ACHN (cell line): ENCODE measurements at regions not wholly inside any gene's neighbourhood (a gene's known extent, or its start where the extent isn't known, plus 50 kb on each side); places are given as distances from the start of the nearest gene placed in this dataset.

ENCODE experiments used
- DNase-seq: peaks from one replicate; pipeline ENCODE4 v3.0.0-alpha.2; 2015
- in situ Hi-C: cut with HindIII; loops from 2 replicates; pipeline ENCODE4 v1.10.0; 2017; ENCODE audit warnings: low sequenced_read_pairs, low pct_ligation_motif_present, low pct_unique_long_range_greater_than_20kb

- DNase-seq, result no peak
- in situ Hi-C loops, result no loop called here
These were observed 63.7 kb upstream of the PAM start for GRCh38 chr5:102691434-102691833.

- in situ Hi-C loops, result no loop called here
- no peak for DNase-seq
These were observed 54.8 kb upstream of the PAM start for GRCh38 chr5:102700120-102700831.

GRCh38 chr5:102700916-102701315 lies 54.2 kb upstream of the PAM start:
- no peak for DNase-seq
- in situ Hi-C loops, result no loop called here

GRCh38 chr5:102701748-102702147 lies 53.4 kb upstream of the PAM start:
- in situ Hi-C loops, result no loop called here
- DNase-seq, result no peak
